GM12892 (cell line): ENCODE measurements at regions not wholly inside any gene's neighbourhood (a gene's known extent, or its start where the extent isn't known, plus 50 kb on each side); places are given as distances from the start of the nearest gene placed in this dataset.
"Not testable (repeated sequence)": the region's sequence is repeated elsewhere in the genome, so short reads cannot be mapped to it uniquely, and the experiment has no call there.

ENCODE experiments used
- DNase-seq: peaks from one replicate; pipeline ENCODE4 v3.0.0; 2011; ENCODE audit not compliant: insufficient read length
- FAIRE-seq: peaks from 2 replicates; lab custom pipeline; 2011; peaks lifted over from hg19 to GRCh38; lab: Jason Lieb, UNC
- POLR2A ChIP-seq: IDR thresholded peaks from 2 replicates; pipeline ENCODE4 v1.6.1; 2011; ENCODE audit warnings: low read depth, low read length, control low read depth
- POLR2AphosphoS5 ChIP-seq: IDR thresholded peaks from 2 replicates; pipeline ENCODE4 v1.6.1; 2011; ENCODE audit warnings: low read depth, low read length, control low read depth
- TAF1 ChIP-seq: IDR thresholded peaks from 2 replicates; pipeline ENCODE4 v1.6.1; 2011; ENCODE audit warnings: low read depth, mild to moderate bottlenecking, control low read depth, low read length, borderline replicate concordance

GRCh38 chr13:50459046-50459445 is 384.4 kb downstream of the DLEU7 start:
- TF ChIP-seq TAF1 (no peak), POLR2AphosphoS5 (no peak), POLR2A (no peak)
- no peak for FAIRE-seq
- no peak for DNase-seq

- FAIRE-seq (no peak), DNase-seq (no peak)
- TF ChIP-seq POLR2AphosphoS5 = no peak
- no peak for TF ChIP-seq POLR2A
- TF ChIP-seq TAF1 = no peak
These were observed 383.8 kb downstream of the DLEU7 start for GRCh38 chr13:50459658-50460057.

GRCh38 chr13:50460358-50460757 is 383.1 kb downstream of the DLEU7 start:
- no peak for DNase-seq
- no peak for TF ChIP-seq POLR2AphosphoS5
- TF ChIP-seq POLR2A = no peak
- TF ChIP-seq TAF1 = no peak
- no peak for FAIRE-seq

GRCh38 chr13:50461189-50461588 is 382.3 kb downstream of the DLEU7 start:
- FAIRE-seq (no peak), DNase-seq (no peak)
- no peak for TF ChIP-seq TAF1
- TF ChIP-seq POLR2A = no peak
- TF ChIP-seq POLR2AphosphoS5 = no peak

- FAIRE-seq = no peak
- no peak for TF ChIP-seq TAF1
- no peak for TF ChIP-seq POLR2AphosphoS5
- TF ChIP-seq POLR2A = no peak
- no peak for DNase-seq
These were observed 379.8 kb downstream of the DLEU7 start for GRCh38 chr13:50463719-50464118.

- no peak for DNase-seq
- TF ChIP-seq POLR2A = no peak
- no peak for TF ChIP-seq POLR2AphosphoS5
- no peak for TF ChIP-seq TAF1
- FAIRE-seq = no peak
These were observed 378.9 kb downstream of the DLEU7 start for GRCh38 chr13:50464349-50465251.

GRCh38 chr13:50466456-50466855 is 377.0 kb downstream of the DLEU7 start:
- FAIRE-seq (no peak), DNase-seq (no peak)
- TF ChIP-seq TAF1 = no peak
- no peak for TF ChIP-seq POLR2AphosphoS5
- no peak for TF ChIP-seq POLR2A

- FAIRE-seq (no peak), DNase-seq (no peak)
- TF ChIP-seq POLR2A = no peak
- TF ChIP-seq TAF1 = no peak
- TF ChIP-seq POLR2AphosphoS5 = no peak
These were observed 376.1 kb downstream of the DLEU7 start for GRCh38 chr13:50467156-50468110.

- no peak for FAIRE-seq
- DNase-seq = no peak
- TF ChIP-seq TAF1 (no peak), POLR2AphosphoS5 (no peak), POLR2A (no peak)
These were observed 374.4 kb downstream of the DLEU7 start for GRCh38 chr13:50468849-50469669.

- not testable (repeated sequence) for DNase-seq, FAIRE-seq
These were observed 370.4 kb downstream of the DLEU7 start for GRCh38 chr13:50473050-50473449.

- no peak for DNase-seq
These were observed 369.3 kb downstream of the DLEU7 start for GRCh38 chr13:50474088-50474662.

More at GRCh38 chr13:50474088-50474662, 369.3 kb downstream of the DLEU7 start:
- FAIRE-seq = no peak
- TF ChIP-seq POLR2AphosphoS5 (no peak), TAF1 (no peak), POLR2A (no peak)
